Fibroblast of lung (primary cell): ENCODE measurements at regions not wholly inside any gene's neighbourhood (a gene's known extent, or its start where the extent isn't known, plus 50 kb on each side); places are given as distances from the start of the nearest gene placed in this dataset.

Source experiments
- DNase-seq, 2 donors: peaks; one replicate each; pipeline versions ENCODE4 v3.0.0 to v3.0.0-alpha.2; 2010; ENCODE audit warnings: low read depth in 2 of 2
- H2AFZ ChIP-seq: 2 replicates; pipeline ENCODE4 v1.5.1; 2012; ENCODE audit warnings: low read length, control low read depth, inconsistent platforms
- H3K27ac ChIP-seq: 2 replicates; pipeline ENCODE4 v1.5.1; 2011; ENCODE audit warnings: low read length, control low read depth; ENCODE audit not compliant: insufficient read depth
- H3K27me3 ChIP-seq: 2 replicates; pipeline ENCODE4 v1.5.1; 2011; ENCODE audit warnings: mild to moderate bottlenecking, low read length; ENCODE audit not compliant: control insufficient read depth, insufficient read depth
- H3K36me3 ChIP-seq: 2 replicates; pipeline ENCODE4 v1.5.1; 2011; ENCODE audit warnings: low read length; ENCODE audit not compliant: control insufficient read depth, insufficient read depth
- H3K4me1 ChIP-seq: 2 replicates; pipeline ENCODE4 v1.5.1; 2011; ENCODE audit warnings: low read length; ENCODE audit not compliant: control insufficient read depth, insufficient read depth; ENCODE audit errors: extremely low read depth
- H3K4me2 ChIP-seq: 2 replicates; pipeline ENCODE4 v1.5.1; 2011; ENCODE audit warnings: low read length, control low read depth; ENCODE audit not compliant: insufficient read depth; ENCODE audit errors: extremely low read depth
- H3K4me3 ChIP-seq, 4 experiments: fragments of 200-600 bp in 1 of 4; sonication (generic) in 1 of 4; replicated peaks in 1 of 4; 2 replicates each; pipeline ENCODE4 v1.5.1; 2011 to 2016; ENCODE audit warnings: low read length in 4 of 4, low read depth in 3 of 4, mild to moderate bottlenecking in 3 of 4, control low read depth in 2 of 4, inconsistent platforms in 1 of 4, mixed read lengths in 1 of 4; ENCODE audit not compliant: insufficient read depth in 1 of 4; ENCODE audit errors: control extremely low read depth in 1 of 4
- H3K79me2 ChIP-seq: 2 replicates; pipeline ENCODE4 v1.5.1; 2012; ENCODE audit warnings: mild to moderate bottlenecking, low read length, inconsistent platforms; ENCODE audit not compliant: control insufficient read depth, insufficient read depth
- H3K9ac ChIP-seq: 2 replicates; pipeline ENCODE4 v1.5.1; 2011; ENCODE audit warnings: mild to moderate bottlenecking, low read length, control low read depth; ENCODE audit not compliant: insufficient read depth
- H3K9me3 ChIP-seq: 2 replicates; pipeline ENCODE4 v1.5.1; 2012; ENCODE audit warnings: low read depth, low read length; ENCODE audit not compliant: control insufficient read depth, insufficient read depth
- H4K20me1 ChIP-seq: 2 replicates; pipeline ENCODE4 v1.5.1; 2011; ENCODE audit warnings: low read length; ENCODE audit not compliant: control insufficient read depth, insufficient read depth; ENCODE audit errors: extremely low read depth
- CTCF ChIP-seq, 2 donors: IDR thresholded peaks in 1 of 2; conservative IDR thresholded peaks in 1 of 2; 1 replicate in 1 of 2; 2 replicates in 1 of 2; pipeline ENCODE4 v1.5.1; 2011 to 2012; ENCODE audit warnings: low read length in 2 of 2, control low read depth in 1 of 2, inconsistent platforms in 1 of 2, low read depth in 1 of 2, mild to moderate bottlenecking in 1 of 2
- EZH2 ChIP-seq: IDR thresholded peaks from 2 replicates; pipeline ENCODE4 v1.5.1; 2012; ENCODE audit warnings: low read length, control low read depth, mild to moderate bottlenecking; ENCODE audit errors: missing control alignments

GRCh38 chr14:71716041-71716772, 216.0 kb upstream of the RGS6 start:
- no peak overlapping the region for H3K9ac ChIP-seq
- TF ChIP-seq CTCF (conservative IDR thresholded peaks at IDR 0.05 in 1 of 2, IDR thresholded peaks at IDR 0.05 in 1 of 2; ENCODE audit: low read depth in 1 of 2, low read length in 2 of 2): no peak
- no peak for TF ChIP-seq EZH2
- H3K4me1 ChIP-seq: peaks cover 23% of the 10 kb centered on the region
- H3K36me3 ChIP-seq: no peaks in the 10 kb centered on the region
- DNase-seq: peak in 1 of 2 donors; percentile 88
- H3K27me3 ChIP-seq: no peaks in the 10 kb centered on the region
- H3K79me2 ChIP-seq: no peaks in the 10 kb centered on the region
- H3K4me3 ChIP-seq: no peak overlapping the region
- no peak overlapping the region for H2AFZ ChIP-seq
- H3K4me2 ChIP-seq: no peak overlapping the region
- H3K9me3 ChIP-seq: no peaks in the 10 kb centered on the region
- H3K27ac ChIP-seq: no peak overlapping the region
- no peaks in the 10 kb centered on the region for H4K20me1 ChIP-seq

- Histone ChIP-seq H4K20me1 (no peaks in the 10 kb centered on the region), H3K36me3 (peaks cover 2% of the 10 kb centered on the region), H3K27me3 (no peaks in the 10 kb centered on the region), H2AFZ (no peak overlapping the region), H3K4me2 (no peak overlapping the region), H3K4me1 (peaks cover 6% of the 10 kb centered on the region), H3K79me2 (no peaks in the 10 kb centered on the region), H3K9me3 (no peaks in the 10 kb centered on the region), H3K27ac (no peak overlapping the region), H3K9ac (no peak overlapping the region), H3K4me3 (no peak overlapping the region)
- TF ChIP-seq EZH2 (no peak), CTCF (conservative IDR thresholded peaks at IDR 0.05 in 1 of 2, IDR thresholded peaks at IDR 0.05 in 1 of 2; ENCODE audit: low read depth in 1 of 2, low read length in 2 of 2) (peak; percentile 62 to 74)
- peak; percentile 81 to 83 for DNase-seq
These were observed 211.1 kb upstream of the RGS6 start for GRCh38 chr14:71720978-71721624.

- H3K9ac ChIP-seq: no peak overlapping the region
- H3K27ac ChIP-seq: no peak overlapping the region
- H3K4me3 ChIP-seq: no peak overlapping the region
- H3K9me3 ChIP-seq: no peaks in the 10 kb centered on the region
- no peak for DNase-seq
- H4K20me1 ChIP-seq: no peaks in the 10 kb centered on the region
- H3K4me2 ChIP-seq: no peak overlapping the region
- H3K4me1 ChIP-seq: peaks cover 6% of the 10 kb centered on the region
- peaks cover 2% of the 10 kb centered on the region for H3K36me3 ChIP-seq
- H3K79me2 ChIP-seq: no peaks in the 10 kb centered on the region
- TF ChIP-seq EZH2: no peak
- no peak for TF ChIP-seq CTCF (conservative IDR thresholded peaks at IDR 0.05 in 1 of 2, IDR thresholded peaks at IDR 0.05 in 1 of 2; ENCODE audit: low read depth in 1 of 2, low read length in 2 of 2)
- no peaks in the 10 kb centered on the region for H3K27me3 ChIP-seq
- no peak overlapping the region for H2AFZ ChIP-seq
These were observed 210.4 kb upstream of the RGS6 start for GRCh38 chr14:71721791-71722190.
